Thoracic aorta (tissue), 2 donors: ENCODE measurements at regions not wholly inside any gene's neighbourhood (a gene's known extent, or its start where the extent isn't known, plus 50 kb on each side); places are given as distances from the start of the nearest gene placed in this dataset.
"Not testable (repeated sequence)": the region's sequence is repeated elsewhere in the genome, so short reads cannot be mapped to it uniquely, and the experiment has no call there.

Experiments used
- ATAC-seq: fragments of 150-250 bp; one replicate; pipeline ENCODE4 v1.8.0; 2017; ENCODE audit warnings: low read depth; ENCODE audit not compliant: insufficient number of reproducible peaks, low FRiP score
- DNase-seq: peaks from one replicate; pipeline ENCODE4 v3.0.0-alpha.2; 2020; ENCODE audit warnings: low spot score
- H3K27ac ChIP-seq, 2 donors: fragments of 200-600 bp; sonication (generic); 1 replicate in 1 of 2; 2 replicates in 1 of 2; pipeline ENCODE4 v1.5.1; 2016; ENCODE audit warnings: mild to moderate bottlenecking in 2 of 2, moderate library complexity in 2 of 2
- H3K27me3 ChIP-seq: fragments of 200-600 bp; sonication (generic); replicated peaks from 2 replicates; pipeline ENCODE4 v1.6.0; 2016; ENCODE audit warnings: mild to moderate bottlenecking; ENCODE audit not compliant: insufficient read depth
- H3K36me3 ChIP-seq: fragments of 200-600 bp; sonication (generic); one replicate; pipeline ENCODE4 v1.5.1; 2016
- H3K4me1 ChIP-seq, 2 donors: fragments of 200-600 bp; sonication (generic); 1 replicate in 1 of 2; 2 replicates in 1 of 2; pipeline versions ENCODE4 v1.5.1 to v1.6.0; 2016; ENCODE audit warnings: low read depth in 2 of 2, mild to moderate bottlenecking in 1 of 2; ENCODE audit not compliant: control insufficient read depth in 1 of 2
- H3K4me3 ChIP-seq: fragments of 200-600 bp; sonication (generic); 2 replicates; pipeline ENCODE4 v1.5.1; 2016; ENCODE audit warnings: mild to moderate bottlenecking
- H3K9me3 ChIP-seq: fragments of 200-600 bp; sonication (generic); 2 replicates; pipeline ENCODE4 v1.5.1; 2016
- CTCF ChIP-seq: fragments of 200-600 bp; sonication (generic); IDR thresholded peaks from one replicate; pipeline ENCODE4 v1.5.1; 2019; ENCODE audit warnings: antibody characterized with exemption

DNA sequence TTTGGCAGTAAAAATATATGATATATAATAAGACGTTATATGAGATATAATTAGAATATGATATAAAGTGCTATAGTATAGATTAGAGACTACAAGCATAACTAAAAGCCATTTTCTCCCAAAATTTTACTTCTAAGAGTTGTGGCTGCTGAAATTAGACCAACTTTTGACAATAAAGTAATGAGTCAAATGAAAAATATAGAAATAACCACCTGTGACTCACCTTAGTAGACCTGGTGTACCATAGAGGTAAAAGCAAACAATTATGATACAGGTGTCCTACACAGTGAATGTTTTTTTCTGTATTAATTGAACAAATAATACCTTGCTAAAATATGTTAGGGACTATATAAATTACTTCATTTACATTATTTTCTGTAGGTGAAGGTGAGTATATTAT lies 482.9 kb upstream of the MAN1A1 start:
- TF ChIP-seq CTCF: no peak
- DNase-seq (no peak), ATAC-seq (no peak)
- Histone ChIP-seq H3K36me3 (no peaks in the 10 kb centered on the region), H3K4me3 (no peak overlapping the region), H3K4me1 (no peaks in the 10 kb centered on the region), H3K27me3 (no peaks in the 10 kb centered on the region), H3K9me3 (no peaks in the 10 kb centered on the region), H3K27ac (no peak overlapping the region)

DNA sequence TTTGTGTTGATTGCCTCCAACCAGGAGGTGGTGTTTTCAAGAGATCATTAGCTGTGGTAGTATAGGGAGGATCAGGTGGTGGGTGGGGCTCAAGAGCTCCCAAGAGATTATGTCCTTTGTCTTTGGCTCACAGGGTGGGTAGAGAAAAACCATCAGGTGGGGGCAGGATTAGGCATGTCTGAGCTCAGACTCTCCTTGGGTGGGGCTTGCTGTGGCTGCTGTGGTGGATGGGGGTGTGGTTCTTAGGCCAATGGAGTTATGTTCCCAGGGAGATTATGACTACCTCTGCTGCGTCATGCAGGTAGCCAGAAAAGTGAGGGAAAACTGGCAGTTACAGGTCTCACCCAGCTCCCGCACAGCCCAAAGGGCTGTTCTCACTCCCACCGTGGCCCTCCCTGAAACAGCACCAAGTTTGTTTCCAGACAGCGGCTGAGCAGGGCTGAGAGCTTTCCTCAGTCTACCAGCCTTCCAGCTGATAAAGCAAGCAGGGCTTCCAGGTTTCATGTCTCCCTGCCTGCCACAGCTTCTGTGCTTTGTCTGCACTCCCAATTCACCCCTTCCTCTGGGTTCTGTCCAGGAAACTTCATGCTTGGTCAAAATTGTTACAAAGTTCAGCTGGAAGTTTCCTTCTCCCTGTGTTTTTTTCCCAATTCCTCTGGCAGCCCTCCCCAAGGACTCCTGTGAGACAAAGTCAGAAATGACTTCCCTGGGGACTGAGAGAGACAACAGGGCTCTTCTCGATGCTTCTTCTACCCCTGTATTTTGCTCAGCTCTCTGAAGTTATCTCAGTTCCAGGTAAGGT lies 481.1 kb upstream of the MAN1A1 start:
- TF ChIP-seq CTCF: no peak
- no peak overlapping the region for H3K27ac ChIP-seq
- H3K36me3 ChIP-seq: no peaks in the 10 kb centered on the region
- no peak overlapping the region for H3K4me3 ChIP-seq
- no peaks in the 10 kb centered on the region for H3K4me1 ChIP-seq
- no peak for DNase-seq
- ATAC-seq: no peak
- no peaks in the 10 kb centered on the region for H3K27me3 ChIP-seq
- H3K9me3 ChIP-seq: no peaks in the 10 kb centered on the region

DNA sequence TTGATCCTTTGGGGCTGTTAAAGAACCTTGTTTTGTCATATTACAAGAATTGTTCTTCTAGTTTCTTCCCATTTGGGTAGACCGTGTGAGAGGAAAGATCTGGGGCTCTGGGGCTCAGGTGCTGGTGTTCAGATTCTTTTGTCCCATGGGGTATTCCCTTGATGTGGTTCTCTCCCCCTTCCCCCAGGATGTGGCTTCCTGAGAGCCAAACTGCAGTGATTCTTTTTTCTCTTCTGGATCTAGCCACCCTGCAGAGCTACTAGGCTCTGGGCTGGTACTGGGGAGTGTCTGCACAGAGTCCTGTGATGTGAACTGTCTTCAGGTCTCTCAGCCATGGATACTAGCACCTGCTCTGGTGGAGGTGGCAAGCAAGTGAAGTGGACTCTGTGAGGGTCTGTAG lies 480.5 kb upstream of the MAN1A1 start:
- no peak for DNase-seq

GRCh38 chr6:119829499-119829898 lies 479.9 kb upstream of the MAN1A1 start:
- not testable (repeated sequence) for H3K27me3 ChIP-seq, DNase-seq, H3K4me3 ChIP-seq, H3K9me3 ChIP-seq, H3K36me3 ChIP-seq, ATAC-seq, H3K4me1 ChIP-seq, H3K27ac ChIP-seq

More for the DNA sequence above, 480.5 kb upstream of the MAN1A1 start:
- no peak overlapping the region for H3K4me3 ChIP-seq
- no peak overlapping the region for H3K27ac ChIP-seq
- no peak for ATAC-seq
- H3K4me1 ChIP-seq: no peaks in the 10 kb centered on the region
- H3K36me3 ChIP-seq: no peaks in the 10 kb centered on the region
- no peaks in the 10 kb centered on the region for H3K9me3 ChIP-seq
- no peaks in the 10 kb centered on the region for H3K27me3 ChIP-seq
- no peak for TF ChIP-seq CTCF

DNA sequence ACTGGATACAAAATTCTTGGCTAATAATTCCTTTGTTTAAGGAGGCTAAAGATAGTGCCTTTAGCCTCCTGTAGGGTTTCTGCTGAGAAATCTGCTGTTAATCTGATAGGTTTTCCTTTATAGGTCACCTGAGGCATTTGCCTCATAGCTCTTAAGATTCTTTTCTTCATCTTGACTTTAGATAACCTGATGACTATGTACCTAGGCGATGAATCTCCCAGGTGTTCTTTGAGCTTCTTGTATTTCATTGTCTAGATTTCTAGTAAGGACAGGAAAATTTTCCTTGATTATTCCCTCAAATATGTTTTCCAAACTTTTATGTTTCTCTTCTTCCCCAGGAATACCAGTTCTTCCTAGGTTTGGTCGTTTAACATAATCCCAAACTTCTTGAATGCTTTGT lies 479.4 kb upstream of the MAN1A1 start:
- Histone ChIP-seq H3K36me3 (no peaks in the 10 kb centered on the region), H3K27me3 (no peaks in the 10 kb centered on the region), H3K9me3 (no peaks in the 10 kb centered on the region), H3K27ac (no peak overlapping the region), H3K4me3 (no peak overlapping the region), H3K4me1 (no peaks in the 10 kb centered on the region)
- no peak for DNase-seq
- no peak for ATAC-seq
- no peak for TF ChIP-seq CTCF

GRCh38 chr6:119821380-119821779 lies 471.8 kb upstream of the MAN1A1 start:
- H3K4me1 ChIP-seq: no peaks in the 10 kb centered on the region
- TF ChIP-seq CTCF: no peak

More at GRCh38 chr6:119821380-119821779, 471.8 kb upstream of the MAN1A1 start:
- no peak for DNase-seq
- ATAC-seq: no peak
- Histone ChIP-seq H3K9me3 (no peaks in the 10 kb centered on the region), H3K27ac (no peak overlapping the region), H3K4me3 (no peak overlapping the region), H3K27me3 (no peaks in the 10 kb centered on the region), H3K36me3 (no peaks in the 10 kb centered on the region)
